Activated gamma-delta T cell treated with Interleukin-2 at 50 U/mL for 16 hours (primary cell): ENCODE measurements at regions not wholly inside any gene's neighbourhood (a gene's known extent, or its start where the extent isn't known, plus 50 kb on each side); places are given as distances from the start of the nearest gene placed in this dataset.

Experiments
- DNase-seq: peaks from one replicate; pipeline ENCODE4 v3.0.0-alpha.2; 2020

DNA sequence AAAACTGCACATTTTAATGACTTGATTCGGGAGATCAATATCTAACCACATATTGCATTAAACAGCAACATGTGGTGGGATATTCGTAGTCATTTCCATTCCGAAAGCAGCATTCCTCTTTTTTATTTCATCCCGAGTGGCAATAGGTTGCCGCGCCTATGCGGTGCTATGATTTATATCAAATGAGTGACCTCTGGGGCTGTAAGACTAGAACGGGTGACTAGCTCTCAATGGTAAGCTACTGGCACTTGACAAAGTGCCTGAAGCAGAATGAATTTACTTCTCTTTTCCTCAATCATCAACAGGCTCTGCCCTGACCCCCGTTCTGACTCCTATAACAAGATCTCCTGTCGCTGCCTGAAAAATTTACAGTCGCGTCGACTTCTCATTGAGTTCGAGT, 162.3 kb downstream of the ZNF281 start:
- no peak for DNase-seq

DNA sequence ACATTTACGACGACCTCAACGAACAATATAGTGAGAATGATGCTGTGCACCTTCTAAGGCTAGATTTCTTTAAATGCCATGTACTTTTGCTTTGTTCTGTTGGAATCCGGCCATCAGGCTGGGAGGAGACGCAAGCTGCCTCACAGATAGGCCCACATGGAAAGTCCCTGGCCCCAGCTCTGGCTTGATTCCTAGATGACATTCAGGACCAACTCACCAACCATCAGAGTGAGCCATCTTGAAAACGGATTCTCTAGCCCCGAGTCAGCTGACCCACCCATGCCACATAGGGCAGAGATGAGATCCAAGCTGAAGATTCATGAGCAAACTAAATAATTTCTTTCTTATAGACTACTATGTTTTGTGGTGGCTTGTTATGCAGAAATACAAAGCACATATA, 164.4 kb downstream of the ZNF281 start:
- DNase-seq, result no peak

DNA sequence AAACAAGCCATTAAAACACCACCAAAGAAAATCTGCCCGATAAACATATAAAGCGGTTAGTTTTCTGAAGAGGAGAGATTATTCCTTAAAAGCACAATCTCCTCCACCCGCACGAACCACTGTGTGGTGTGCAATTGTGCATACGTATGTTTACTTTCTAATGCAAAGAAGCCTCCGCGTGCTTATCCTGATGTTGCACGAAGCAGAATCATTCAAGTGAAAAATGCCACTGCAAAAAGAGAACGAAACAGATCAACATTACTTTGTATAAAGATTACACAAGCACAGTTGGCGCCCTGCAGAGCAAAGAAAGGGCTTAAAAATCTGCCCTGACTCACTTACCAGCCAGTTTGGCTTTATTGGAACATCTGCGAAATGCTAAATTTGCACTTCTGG, 166.8 kb downstream of the ZNF281 start:
- no peak for DNase-seq

DNA sequence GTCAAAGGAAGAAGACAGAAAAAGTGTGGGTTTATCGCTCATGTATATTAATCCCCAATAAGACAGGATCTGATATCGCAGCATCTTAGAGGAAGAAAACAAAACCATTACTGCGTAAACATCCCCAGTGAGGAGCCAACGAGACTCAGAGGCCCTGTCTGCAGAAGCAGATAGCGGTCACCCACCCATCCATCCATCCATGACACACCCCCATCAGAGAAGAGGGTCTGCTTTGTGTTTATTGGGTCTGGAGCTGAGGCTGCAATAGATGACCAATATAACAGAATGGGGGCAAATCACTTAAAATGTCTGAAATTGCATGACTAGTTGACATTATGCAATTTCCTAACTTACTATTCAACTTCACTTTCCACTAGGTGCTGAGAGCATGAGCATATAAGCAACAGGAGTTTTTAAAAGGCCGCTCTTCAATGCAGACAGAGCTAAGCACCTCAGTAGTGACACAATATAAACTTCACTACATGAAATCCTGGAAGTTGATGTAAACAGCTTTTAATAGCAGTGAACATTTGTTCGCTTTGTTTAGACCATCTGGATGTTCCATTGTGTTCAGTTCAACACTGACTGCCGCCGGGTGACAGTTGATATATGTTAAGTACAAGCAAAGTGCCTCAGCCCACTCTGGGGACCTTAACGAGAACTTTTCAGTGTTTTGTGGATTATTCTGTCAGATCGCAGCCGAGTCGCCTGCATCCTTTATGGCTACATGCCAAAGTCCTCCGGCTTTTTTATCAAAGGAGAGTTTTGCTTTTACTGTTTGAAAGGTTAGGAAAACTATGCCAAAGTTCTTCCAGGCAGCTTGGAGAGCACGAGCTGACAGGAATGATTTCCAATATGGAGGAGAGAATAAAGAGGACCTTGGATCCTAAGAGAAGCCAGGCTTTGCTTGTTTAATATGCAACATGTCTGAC, 167.5 kb downstream of the ZNF281 start:
- no peak for DNase-seq

DNA sequence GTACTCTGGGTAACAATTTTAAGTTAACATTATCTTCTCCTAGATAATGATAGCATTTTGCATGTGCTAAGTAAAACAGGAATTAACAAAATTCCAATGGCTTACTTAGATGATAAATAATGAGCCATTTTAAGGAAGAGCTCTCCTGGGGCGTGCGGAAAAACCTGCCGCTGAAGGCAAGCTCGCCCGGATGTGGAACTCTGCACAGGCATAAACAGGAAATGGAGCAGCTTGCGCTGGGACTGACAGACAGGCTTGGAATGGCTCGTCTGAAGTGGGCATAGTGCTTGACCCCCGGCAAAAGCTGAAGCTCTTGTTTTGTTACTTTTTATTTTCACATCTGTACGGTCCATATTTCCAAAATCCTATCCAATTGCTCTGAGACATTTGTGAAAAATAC, 169.2 kb downstream of the ZNF281 start:
- DNase-seq, result no peak

DNA sequence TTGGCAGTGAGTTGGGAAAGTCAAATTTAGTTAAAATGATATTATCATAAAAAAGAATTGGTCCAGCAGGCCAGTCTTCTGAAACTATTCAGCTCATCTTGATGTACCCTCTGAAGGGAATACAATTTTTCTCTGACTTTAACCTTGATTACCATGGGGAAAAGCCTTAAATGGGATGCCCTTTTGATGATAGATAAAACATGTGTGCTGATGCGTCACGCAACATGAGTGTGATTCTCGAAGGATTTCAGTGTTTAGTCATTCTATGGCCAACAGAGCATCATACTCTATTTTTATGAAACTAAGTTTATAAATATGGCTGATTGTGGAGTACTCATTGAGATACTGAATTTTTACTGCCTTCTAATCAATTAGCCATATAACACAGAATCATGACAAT, 171.5 kb downstream of the ZNF281 start:
- DNase-seq, result no peak

DNA sequence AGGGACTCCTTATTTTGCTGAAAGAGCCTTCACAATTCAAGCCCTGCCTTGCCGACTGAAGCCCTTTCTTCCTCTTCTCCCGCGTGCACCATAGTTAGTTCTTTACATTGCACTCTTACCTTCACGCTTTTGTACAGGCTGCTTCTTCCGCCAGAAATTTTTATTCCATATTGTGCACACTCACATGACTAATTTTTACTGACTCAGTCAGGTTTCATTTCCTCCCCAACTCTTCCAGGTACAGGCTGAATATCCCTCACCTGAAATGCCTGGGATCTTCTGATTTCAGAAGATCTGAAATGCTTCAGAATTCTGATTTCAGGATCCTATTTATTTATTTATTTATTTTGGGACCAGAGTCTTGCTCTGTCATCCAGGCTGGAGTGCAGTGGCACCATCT, 172.8 kb downstream of the ZNF281 start:
- no peak for DNase-seq

DNA sequence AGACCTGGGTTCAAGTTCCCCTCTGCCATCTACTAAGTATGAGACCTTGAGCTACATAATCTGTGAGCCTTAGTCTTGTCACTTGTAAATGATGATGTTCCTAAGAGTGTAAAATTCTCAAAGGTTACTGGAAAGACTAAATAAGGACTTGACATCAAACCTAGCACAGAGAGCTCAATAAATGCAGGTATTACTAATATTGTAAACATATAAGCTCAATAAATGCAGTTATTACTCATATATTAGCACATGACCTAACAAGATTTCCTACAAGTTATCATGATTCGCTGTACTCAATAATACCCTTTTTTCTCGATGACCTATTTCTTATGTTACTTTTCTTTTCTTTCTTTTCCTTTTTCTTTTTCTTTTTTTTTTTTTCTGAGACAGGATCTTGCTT, 174.9 kb downstream of the ZNF281 start:
- DNase-seq, result no peak

DNA sequence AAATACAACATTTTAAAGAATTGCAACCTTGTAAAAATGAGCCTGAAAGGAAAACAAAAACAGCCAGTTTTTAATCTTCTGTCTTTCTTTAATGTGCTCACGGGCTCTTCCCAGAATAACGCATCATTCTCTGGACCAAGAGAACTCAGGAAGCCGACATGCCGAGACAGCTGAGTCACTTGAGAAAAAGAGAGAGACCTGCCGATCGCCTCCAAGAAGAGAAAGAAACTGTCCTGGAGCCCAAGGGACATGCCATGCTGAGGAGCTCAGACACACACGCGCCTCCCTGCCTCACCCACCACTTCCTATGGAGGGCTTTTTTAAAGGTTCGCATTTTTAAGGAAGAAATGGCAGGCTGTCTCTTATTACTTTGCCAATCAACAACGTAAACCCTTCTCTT, 176.4 kb downstream of the ZNF281 start:
- no peak for DNase-seq

DNA sequence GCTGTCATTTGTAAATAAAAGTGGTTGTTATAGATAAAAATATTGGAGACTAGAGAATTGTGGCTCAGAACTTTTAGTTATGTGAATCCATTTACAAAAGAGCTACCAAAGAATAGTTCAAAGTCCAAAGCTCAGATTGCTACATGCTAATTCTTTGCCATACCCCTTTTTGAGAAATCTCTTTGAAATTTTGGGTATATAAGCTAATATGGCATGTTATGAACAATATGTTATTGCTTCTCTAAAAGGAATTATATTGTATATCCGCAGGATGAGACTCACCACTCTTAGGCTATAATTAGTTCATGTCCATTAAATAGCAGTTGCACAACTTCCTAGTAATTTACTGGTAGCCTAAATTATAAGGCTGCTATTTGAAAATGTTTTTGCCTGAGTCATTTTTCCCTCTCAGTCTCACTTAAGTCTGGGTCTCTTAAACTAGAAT, 178.0 kb downstream of the ZNF281 start:
- DNase-seq, result no peak

DNA sequence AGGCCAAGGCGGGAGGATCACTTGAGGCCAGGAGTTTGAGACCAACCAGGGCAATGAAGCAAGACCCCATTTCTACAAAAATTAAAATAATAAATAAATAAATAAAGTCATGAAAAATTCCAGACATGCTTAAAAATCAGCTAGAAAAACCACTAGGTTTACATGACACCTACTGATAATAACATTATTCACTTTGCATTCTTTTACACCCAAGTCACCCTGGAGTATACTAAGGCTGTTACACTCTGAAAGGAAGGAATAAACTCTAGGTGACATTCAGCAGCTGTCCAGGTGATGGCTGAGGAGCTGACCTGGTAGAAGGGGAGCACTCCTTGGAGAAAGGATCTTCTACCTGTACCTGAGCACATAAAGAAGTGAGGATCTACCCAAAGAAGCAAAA, 179.2 kb downstream of the ZNF281 start:
- no peak for DNase-seq

DNA sequence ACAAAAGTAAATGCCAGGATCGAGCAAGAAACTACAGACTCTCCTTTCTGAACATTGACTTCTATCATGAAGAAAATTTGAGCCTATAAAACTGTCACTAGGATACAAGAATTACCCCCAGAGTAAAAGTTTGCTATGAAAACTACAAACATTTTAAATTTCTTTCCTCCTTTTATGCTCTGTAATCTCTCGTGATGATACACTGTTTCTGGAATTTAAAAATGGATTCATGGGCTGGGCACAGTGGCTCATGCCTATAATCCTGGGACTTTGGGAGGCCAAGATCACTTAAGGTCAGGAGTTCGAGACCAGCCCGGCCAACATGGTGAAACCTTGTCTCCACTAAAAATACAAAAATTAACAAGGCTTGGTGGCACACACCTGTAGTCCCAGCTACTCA, 181.3 kb downstream of the ZNF281 start:
- no peak for DNase-seq

DNA sequence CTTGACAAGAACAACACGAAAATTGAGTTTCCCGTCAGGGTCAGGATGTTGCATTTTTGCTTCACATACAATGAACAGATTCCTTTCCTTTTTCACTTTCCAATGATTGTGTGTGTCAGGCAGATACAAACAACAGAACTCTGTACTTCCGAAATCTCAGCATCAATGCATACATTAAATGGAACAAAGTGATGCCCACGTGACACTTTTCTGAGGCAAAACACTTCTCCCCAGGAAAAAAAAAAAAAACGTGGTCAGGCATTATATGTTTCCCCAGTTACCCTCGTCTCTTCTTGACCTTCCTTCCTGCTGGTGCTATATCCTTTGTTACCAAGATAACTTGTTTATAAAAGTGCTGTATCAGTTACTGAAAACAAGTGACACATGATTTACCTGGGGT, 181.8 kb downstream of the ZNF281 start:
- no peak for DNase-seq
